ENCODE measurements at regions not wholly inside any gene's neighbourhood (a gene's known extent, or its start where the extent isn't known, plus 50 kb on each side); places are given as distances from the start of the nearest gene placed in this dataset.
A peak's percentile ranks its signal among the peaks of the same experiment; 100 is the strongest.

DNA sequence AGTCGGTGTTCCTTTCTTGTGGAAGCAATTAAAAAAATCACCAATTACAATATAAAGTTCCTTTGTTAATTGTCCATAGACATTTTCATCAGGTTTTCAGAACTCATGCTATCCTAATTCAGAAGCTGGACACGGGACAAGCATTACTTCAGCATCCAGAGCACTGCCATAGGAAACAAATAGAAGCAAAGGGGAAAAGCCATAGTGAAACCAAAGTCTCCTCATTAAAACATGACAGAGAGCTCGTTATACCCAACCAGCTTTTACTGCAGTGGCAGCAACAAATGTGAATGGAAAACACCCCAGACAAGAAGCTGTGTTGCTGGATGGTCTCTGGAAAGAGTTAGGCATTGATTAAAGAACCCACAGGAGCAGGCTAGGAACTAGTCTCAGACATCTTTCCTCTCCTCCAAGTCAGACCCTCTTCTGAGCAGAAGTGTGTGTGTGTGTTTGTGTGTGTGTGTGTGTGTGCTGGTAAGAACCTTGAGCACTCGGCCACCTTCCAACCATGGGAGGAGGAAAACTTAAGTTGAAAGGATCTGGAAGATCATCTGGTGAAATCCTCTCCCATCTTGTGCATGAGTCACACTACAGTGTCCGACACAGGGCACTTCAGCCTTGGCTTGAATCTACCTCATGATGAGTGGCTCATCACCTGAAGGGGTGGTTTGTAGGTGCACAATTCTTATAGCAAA is 162.6 kb upstream of the ADAMTS16 start:
- Mint-ChIP-seq H3K4me3 (no peak overlapping the region), H3K36me3 (ENCODE audit: low read depth) (no peaks in the 10 kb centered on the region), H3K27me3 (ENCODE audit: low read depth) (no peaks in the 10 kb centered on the region), H3K9me3 (peaks cover 5% of the 10 kb centered on the region), H3K27ac (ENCODE audit: unreplicated experiment) (no peak overlapping the region), H3K4me1 (no peaks in the 10 kb centered on the region)
- no peak for DNase-seq (ENCODE audit: low read depth, low spot score)
- TF ChIP-seq, protein P1, sequence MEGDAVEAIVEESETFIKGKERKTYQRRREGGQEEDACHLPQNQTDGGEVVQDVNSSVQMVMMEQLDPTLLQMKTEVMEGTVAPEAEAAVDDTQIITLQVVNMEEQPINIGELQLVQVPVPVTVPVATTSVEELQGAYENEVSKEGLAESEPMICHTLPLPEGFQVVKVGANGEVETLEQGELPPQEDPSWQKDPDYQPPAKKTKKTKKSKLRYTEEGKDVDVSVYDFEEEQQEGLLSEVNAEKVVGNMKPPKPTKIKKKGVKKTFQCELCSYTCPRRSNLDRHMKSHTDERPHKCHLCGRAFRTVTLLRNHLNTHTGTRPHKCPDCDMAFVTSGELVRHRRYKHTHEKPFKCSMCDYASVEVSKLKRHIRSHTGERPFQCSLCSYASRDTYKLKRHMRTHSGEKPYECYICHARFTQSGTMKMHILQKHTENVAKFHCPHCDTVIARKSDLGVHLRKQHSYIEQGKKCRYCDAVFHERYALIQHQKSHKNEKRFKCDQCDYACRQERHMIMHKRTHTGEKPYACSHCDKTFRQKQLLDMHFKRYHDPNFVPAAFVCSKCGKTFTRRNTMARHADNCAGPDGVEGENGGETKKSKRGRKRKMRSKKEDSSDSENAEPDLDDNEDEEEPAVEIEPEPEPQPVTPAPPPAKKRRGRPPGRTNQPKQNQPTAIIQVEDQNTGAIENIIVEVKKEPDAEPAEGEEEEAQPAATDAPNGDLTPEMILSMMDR (conservative IDR thresholded peaks at IDR 0.05): no peak

DNA sequence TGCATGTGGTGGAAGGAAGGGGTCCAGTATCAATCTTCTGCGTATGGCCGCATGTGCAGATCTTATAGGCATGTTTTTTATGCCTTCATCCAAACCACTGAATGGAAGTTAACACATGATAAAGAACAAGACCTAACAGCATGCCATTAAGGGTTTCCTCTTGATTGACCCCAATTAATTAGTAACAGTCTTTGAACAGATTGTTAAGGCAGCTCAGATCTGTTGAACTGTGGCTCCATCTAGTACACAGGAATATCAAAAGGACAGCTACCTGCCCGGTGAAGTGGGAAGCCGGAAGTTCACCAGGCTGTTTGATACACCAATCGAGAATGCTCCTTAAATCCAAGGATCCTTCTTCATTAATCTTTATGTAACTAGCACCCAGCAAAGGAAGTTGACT is 159.9 kb upstream of the ADAMTS16 start:
- no peak for DNase-seq (ENCODE audit: low read depth, low spot score)
- TF ChIP-seq, protein P1 (conservative IDR thresholded peaks at IDR 0.05): no peak
- Mint-ChIP-seq H3K27ac (ENCODE audit: unreplicated experiment) (no peak overlapping the region), H3K4me3 (no peak overlapping the region), H3K36me3 (ENCODE audit: low read depth) (no peaks in the 10 kb centered on the region), H3K9me3 (no peaks in the 10 kb centered on the region), H3K27me3 (ENCODE audit: low read depth) (no peaks in the 10 kb centered on the region), H3K4me1 (peaks cover 7% of the 10 kb centered on the region)

DNA sequence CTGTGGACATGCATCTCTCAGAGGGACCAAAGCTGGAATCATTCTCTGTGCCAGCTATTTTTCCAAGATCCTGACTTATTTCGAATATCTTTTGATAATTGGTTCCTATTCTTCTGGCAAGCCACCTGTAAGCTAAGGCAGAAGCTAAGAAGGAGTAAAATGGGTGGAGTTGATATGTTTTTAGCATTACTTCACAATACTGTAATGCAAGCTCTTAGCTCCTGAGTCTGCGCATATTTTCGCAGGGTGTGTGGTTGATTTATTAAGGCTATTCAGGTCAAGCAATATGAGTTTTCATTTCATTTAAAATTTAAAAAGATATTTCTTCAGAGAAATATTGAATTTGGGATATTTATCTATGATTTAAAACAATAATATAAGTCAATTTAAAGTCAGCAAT is 158.5 kb upstream of the ADAMTS16 start:
- DNase-seq (ENCODE audit: low read depth, low spot score): no peak
- TF ChIP-seq, protein P1 (conservative IDR thresholded peaks at IDR 0.05): no peak
- Mint-ChIP-seq H3K36me3 (ENCODE audit: low read depth) (no peaks in the 10 kb centered on the region), H3K4me1 (peaks cover 10% of the 10 kb centered on the region), H3K27me3 (ENCODE audit: low read depth) (no peaks in the 10 kb centered on the region), H3K4me3 (no peak overlapping the region), H3K9me3 (no peaks in the 10 kb centered on the region), H3K27ac (ENCODE audit: unreplicated experiment) (no peak overlapping the region)

DNA sequence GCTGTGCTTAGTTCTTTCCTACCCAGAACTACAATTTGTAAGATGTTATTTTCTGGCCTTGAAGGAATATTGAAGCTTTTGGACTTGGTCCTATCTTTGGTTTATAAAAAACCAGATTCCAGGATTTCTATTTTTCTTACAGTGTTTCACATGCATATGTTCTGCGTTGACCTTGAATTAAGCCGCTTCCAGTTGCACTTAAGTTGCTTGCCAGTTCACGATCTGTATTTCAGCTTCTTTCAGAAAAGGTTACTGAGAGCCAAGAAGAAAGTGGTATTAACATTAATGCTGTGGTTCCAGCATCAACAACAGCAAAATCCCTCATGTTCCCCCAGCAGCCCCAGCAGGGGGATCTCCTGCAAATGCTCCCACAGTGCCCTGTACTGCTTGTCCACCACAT is 156.4 kb upstream of the ADAMTS16 start:
- Mint-ChIP-seq H3K27me3 (ENCODE audit: low read depth) (no peaks in the 10 kb centered on the region), H3K4me1 (peaks cover 10% of the 10 kb centered on the region), H3K27ac (ENCODE audit: unreplicated experiment) (no peak overlapping the region), H3K9me3 (no peaks in the 10 kb centered on the region), H3K4me3 (no peak overlapping the region), H3K36me3 (ENCODE audit: low read depth) (no peaks in the 10 kb centered on the region)
- DNase-seq (ENCODE audit: low read depth, low spot score): no peak
- TF ChIP-seq, protein P1 (conservative IDR thresholded peaks at IDR 0.05): no peak

DNA sequence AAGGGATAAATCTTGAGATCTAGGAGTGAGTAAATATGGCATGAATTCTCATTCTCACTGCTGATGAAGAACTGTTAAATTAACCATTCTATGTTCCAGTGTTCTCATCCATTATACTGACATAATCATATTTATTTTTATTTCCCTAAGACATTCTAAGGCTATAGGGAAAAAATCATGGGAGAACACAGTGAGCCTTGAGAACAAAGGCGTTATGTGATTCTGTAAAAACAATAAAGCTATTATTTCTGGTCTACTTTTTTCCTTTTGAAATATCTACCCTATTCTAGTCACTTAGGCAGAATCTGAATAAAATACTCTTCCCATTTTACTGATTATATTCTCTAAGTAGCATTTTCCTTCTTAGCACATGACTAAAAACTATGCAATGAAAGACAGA is 155.7 kb upstream of the ADAMTS16 start:
- H3K27me3 Mint-ChIP-seq (ENCODE audit: low read depth): no peaks in the 10 kb centered on the region
- H3K4me1 Mint-ChIP-seq: peaks cover 10% of the 10 kb centered on the region
- H3K27ac Mint-ChIP-seq (ENCODE audit: unreplicated experiment): peak overlapping the region; percentile 69
- no peaks in the 10 kb centered on the region for H3K9me3 Mint-ChIP-seq
- H3K36me3 Mint-ChIP-seq (ENCODE audit: low read depth): no peaks in the 10 kb centered on the region
- H3K4me3 Mint-ChIP-seq: no peak overlapping the region
- DNase-seq (ENCODE audit: low read depth, low spot score): no peak
- TF ChIP-seq, protein P1 (conservative IDR thresholded peaks at IDR 0.05): no peak

Data from neural crest cell (in vitro differentiated cells).